Neuronal stem cell (in vitro differentiated cells): ENCODE measurements at regions not wholly inside any gene's neighbourhood (a gene's known extent, or its start where the extent isn't known, plus 50 kb on each side); places are given as distances from the start of the nearest gene placed in this dataset.

ENCODE experiments used
- DNase-seq: peaks from one replicate; pipeline ENCODE4 v3.0.0-alpha.2; 2013; ENCODE audit warnings: low spot score
- H2AFZ ChIP-seq: one replicate; pipeline ENCODE4 v1.6.1; 2013; ENCODE audit warnings: mild to moderate bottlenecking, low read length, inconsistent platforms
- H2AK5ac ChIP-seq: 2 replicates; pipeline ENCODE4 v1.6.1; 2013; ENCODE audit warnings: low read depth, mild to moderate bottlenecking, inconsistent platforms, low read length, moderate library complexity, mixed read lengths
- H2BK120ac ChIP-seq: 2 replicates; pipeline ENCODE4 v1.6.1; 2013; ENCODE audit warnings: low read depth, mild to moderate bottlenecking, inconsistent platforms, low read length, moderate library complexity, mixed read lengths
- H2BK12ac ChIP-seq: one replicate; pipeline ENCODE4 v1.6.1; 2013; ENCODE audit warnings: low read length, inconsistent platforms
- H2BK15ac ChIP-seq: 2 replicates; pipeline ENCODE4 v1.6.1; 2013; ENCODE audit warnings: mild to moderate bottlenecking, low read length, inconsistent platforms, mixed read lengths
- H2BK5ac ChIP-seq: one replicate; pipeline ENCODE4 v1.6.1; 2013; ENCODE audit warnings: inconsistent platforms, mild to moderate bottlenecking, low read length, moderate library complexity
- H3K14ac ChIP-seq: one replicate; pipeline ENCODE4 v1.6.1; 2013; ENCODE audit warnings: low read length, inconsistent platforms
- H3K18ac ChIP-seq: 2 replicates; pipeline ENCODE4 v1.6.1; 2013; ENCODE audit warnings: low read length, inconsistent platforms
- H3K23ac ChIP-seq: 2 replicates; pipeline ENCODE4 v1.6.1; 2013; ENCODE audit warnings: low read depth, mild to moderate bottlenecking, mixed read lengths, low read length, inconsistent platforms; ENCODE audit not compliant: poor library complexity
- H3K27ac ChIP-seq: replicated peaks from 3 replicates; pipeline ENCODE4 v1.5.1; 2013; ENCODE audit warnings: low read length, inconsistent platforms
- H3K27me3 ChIP-seq, 3 experiments: 2 replicates each; pipeline ENCODE4 v1.6.1; 2013; ENCODE audit warnings: low read length in 3 of 3, mild to moderate bottlenecking in 2 of 3, inconsistent platforms in 1 of 3, low read depth in 1 of 3, mixed read lengths in 1 of 3, moderate library complexity in 1 of 3; ENCODE audit not compliant: control insufficient read depth in 3 of 3, insufficient read depth in 3 of 3
- H3K36me3 ChIP-seq, 2 donors: replicated peaks in 1 of 2; 2 replicates each; pipeline ENCODE4 v1.6.1; 2013; ENCODE audit warnings: low read length in 2 of 2; ENCODE audit not compliant: control insufficient read depth in 2 of 2, insufficient read depth in 2 of 2
- H3K4ac ChIP-seq: 2 replicates; pipeline ENCODE4 v1.6.1; 2013; ENCODE audit warnings: inconsistent platforms, mild to moderate bottlenecking, low read length, moderate library complexity
- H3K4me1 ChIP-seq, 2 donors: 1 replicate in 1 of 2; 2 replicates in 1 of 2; pipeline ENCODE4 v1.6.1; 2013; ENCODE audit warnings: low read length in 2 of 2, low read depth in 1 of 2; ENCODE audit not compliant: control insufficient read depth in 2 of 2, insufficient read depth in 1 of 2
- H3K4me2 ChIP-seq: one replicate; pipeline ENCODE4 v1.6.1; 2013; ENCODE audit warnings: mild to moderate bottlenecking, low read length, inconsistent platforms; ENCODE audit not compliant: insufficient read depth, poor library complexity, severe bottlenecking
- H3K4me3 ChIP-seq, 2 donors: 2 replicates each; pipeline ENCODE4 v1.5.1; 2013; ENCODE audit warnings: low read length in 2 of 2, mild to moderate bottlenecking in 2 of 2, inconsistent platforms in 1 of 2, moderate library complexity in 1 of 2
- H3K79me1 ChIP-seq: one replicate; pipeline ENCODE4 v1.6.1; 2013; ENCODE audit warnings: low read depth, mild to moderate bottlenecking, inconsistent platforms, low read length, moderate library complexity
- H3K9ac ChIP-seq: one replicate; pipeline ENCODE4 v1.6.1; 2013; ENCODE audit warnings: mild to moderate bottlenecking, low read depth, low read length, inconsistent platforms; ENCODE audit not compliant: poor library complexity
- H3K9me3 ChIP-seq, 2 donors: replicated peaks in 1 of 2; 2 replicates each; pipeline versions ENCODE3 to v1.6.1; 2013; ENCODE audit warnings: low read length in 2 of 2, mild to moderate bottlenecking in 2 of 2, inconsistent platforms in 1 of 2, low read depth in 1 of 2, mixed read lengths in 1 of 2, moderate library complexity in 1 of 2; ENCODE audit not compliant: control insufficient read depth in 2 of 2, insufficient read depth in 1 of 2
- H4K8ac ChIP-seq: one replicate; pipeline ENCODE4 v1.6.1; 2013; ENCODE audit warnings: low read depth, mild to moderate bottlenecking, inconsistent platforms, low read length, moderate library complexity
- H4K91ac ChIP-seq: one replicate; pipeline ENCODE4 v1.6.1; 2013; ENCODE audit warnings: low read length, low read depth, mild to moderate bottlenecking, inconsistent platforms; ENCODE audit not compliant: poor library complexity
- WGBS, 2 donors: extraction: QIAGEN DNeasy Blood & Tissue Kit; methylation state at CpG; one replicate each; pipeline ENCODE4 v1.1.7; 2013; ENCODE audit warnings: missing lambda C conversion rate in 2 of 2, mixed read lengths in 1 of 2; ENCODE audit not compliant: insufficient read length in 2 of 2, insufficient replicate concordance in 1 of 2; ENCODE audit errors: extremely low coverage in 2 of 2; 5-methylcytosine and 5-hydroxymethylcytosine counted together

DNA sequence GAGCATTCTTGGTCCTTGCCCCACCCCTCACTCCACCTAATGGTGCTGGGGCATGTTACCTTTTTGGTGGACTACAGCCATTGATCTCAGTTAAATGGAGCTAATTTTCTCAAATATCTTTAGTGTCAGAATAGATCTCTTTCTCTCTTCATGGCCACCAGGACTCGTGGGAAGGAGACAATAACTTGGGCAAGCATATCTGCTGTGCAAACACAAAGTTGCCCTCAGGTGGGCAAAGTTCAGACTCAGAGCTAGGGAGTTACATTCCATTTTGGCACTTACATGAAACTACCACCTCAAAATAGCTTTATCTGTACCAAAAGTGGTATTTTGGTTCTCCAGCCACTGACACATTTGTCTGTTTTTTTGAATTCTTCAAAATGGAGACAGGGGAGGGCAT lies 671.9 kb upstream of the KLF4 start:
- H3K9ac ChIP-seq: no peak overlapping the region
- no peaks in the 10 kb centered on the region for H3K36me3 ChIP-seq

DNA sequence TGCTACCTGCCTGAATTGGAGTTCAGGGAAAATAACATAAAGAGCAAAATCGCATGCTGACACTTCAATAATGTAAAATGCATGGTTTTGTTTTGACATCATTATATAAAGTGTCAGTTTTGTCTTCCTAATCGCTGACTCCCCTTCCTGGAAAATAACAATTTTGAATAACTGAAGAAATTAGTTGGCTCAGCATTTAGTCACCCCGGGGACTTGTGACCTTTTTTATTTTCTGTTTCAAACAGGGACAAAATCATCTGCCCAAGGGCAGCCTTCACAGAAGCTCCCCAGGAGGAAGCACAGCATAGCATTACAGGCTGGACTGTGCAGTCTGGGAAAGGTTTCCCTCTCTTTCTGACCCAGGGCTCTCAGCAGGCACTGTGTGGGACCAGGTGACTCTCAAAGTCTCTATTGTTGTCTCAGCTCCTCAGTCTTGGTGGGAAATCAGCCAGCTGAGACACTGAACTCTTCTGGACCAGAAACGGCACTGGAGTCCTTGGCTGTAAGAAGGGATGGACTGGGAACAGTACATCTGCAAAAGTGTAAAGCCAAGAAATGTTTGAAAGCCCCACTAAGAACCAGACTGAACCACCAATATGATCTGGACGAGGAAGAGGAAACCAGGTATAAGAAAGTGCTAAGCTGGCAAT lies 671.3 kb upstream of the KLF4 start:
- Histone ChIP-seq H3K14ac (no peak overlapping the region), H4K8ac (no peak overlapping the region), H2BK12ac (no peak overlapping the region), H2AK5ac (no peak overlapping the region), H3K4me2 (no peak overlapping the region), H3K79me1 (peaks cover 2% of the 10 kb centered on the region), H3K36me3 (no peaks in the 10 kb centered on the region), H3K4me1 (peaks cover 0 to 4% of the 10 kb centered on the region in 2 donors), H3K4ac (no peak overlapping the region), H3K9ac (no peak overlapping the region), H2AFZ (no peak overlapping the region), H3K18ac (no peak overlapping the region), H4K91ac (no peak overlapping the region), H3K4me3 (no peak overlapping the region), H3K27ac (no peak overlapping the region), H3K27me3 (no peaks in the 10 kb centered on the region), H2BK5ac (no peak overlapping the region), H3K23ac (no peak overlapping the region), H3K9me3 (no peaks in the 10 kb centered on the region), H2BK120ac (no peak overlapping the region), H2BK15ac (no peak overlapping the region)
- WGBS, 2 donors: no CpG with 5 or more reads among the region's 5 CpGs
- DNase-seq: no peak

More for the DNA sequence above, 671.9 kb upstream of the KLF4 start:
- Histone ChIP-seq H3K14ac (no peak overlapping the region), H4K91ac (no peak overlapping the region), H3K18ac (no peak overlapping the region), H2BK12ac (no peak overlapping the region), H3K27ac (no peak overlapping the region), H3K4ac (no peak overlapping the region), H2BK120ac (no peak overlapping the region), H3K9me3 (no peaks in the 10 kb centered on the region), H3K79me1 (peaks cover 2% of the 10 kb centered on the region), H3K4me1 (peaks cover 0 to 4% of the 10 kb centered on the region in 2 donors), H3K4me2 (no peak overlapping the region), H2AFZ (no peak overlapping the region), H2BK5ac (no peak overlapping the region), H4K8ac (no peak overlapping the region), H3K4me3 (no peak overlapping the region), H3K23ac (no peak overlapping the region), H3K27me3 (no peaks in the 10 kb centered on the region), H2BK15ac (no peak overlapping the region), H2AK5ac (no peak overlapping the region)
- whole genome bisulfite sequencing, 2 donors: no CpG with 5 or more reads among the region's 1 CpG
- no peak for DNase-seq

DNA sequence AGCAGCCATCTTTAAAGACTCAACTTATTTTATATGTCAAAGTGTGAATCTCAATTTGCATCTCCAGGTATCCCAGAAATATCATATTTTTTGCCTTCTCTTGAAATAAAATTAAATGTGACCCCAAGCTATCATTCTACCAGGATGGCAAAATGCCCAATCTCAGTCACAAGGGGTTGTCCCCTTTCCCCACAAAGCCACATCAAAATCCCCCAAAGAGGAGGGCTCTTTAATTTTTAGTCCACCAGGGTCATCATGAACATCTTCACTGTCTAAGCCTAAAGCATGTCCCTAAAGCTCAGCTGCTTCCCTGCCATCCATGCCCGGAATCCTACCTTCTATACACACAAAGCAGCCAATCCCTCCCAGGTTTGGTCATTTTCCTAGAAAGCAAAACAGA lies 670.5 kb upstream of the KLF4 start:
- DNase-seq: no peak
- no peak overlapping the region for H3K9ac ChIP-seq
- no peaks in the 10 kb centered on the region for H3K9me3 ChIP-seq
- H2AFZ ChIP-seq: no peak overlapping the region
- H3K27ac ChIP-seq: no peak overlapping the region
- H3K4me1 ChIP-seq: peaks cover 0 to 4% of the 10 kb centered on the region in 2 donors
- no peak overlapping the region for H4K8ac ChIP-seq
- no peak overlapping the region for H2BK15ac ChIP-seq
- H2BK5ac ChIP-seq: no peak overlapping the region
- peaks cover 2% of the 10 kb centered on the region for H3K79me1 ChIP-seq
- H3K18ac ChIP-seq: no peak overlapping the region
- no peaks in the 10 kb centered on the region for H3K36me3 ChIP-seq
- H2BK120ac ChIP-seq: no peak overlapping the region
- no peak overlapping the region for H2BK12ac ChIP-seq
- no peaks in the 10 kb centered on the region for H3K27me3 ChIP-seq
- H3K23ac ChIP-seq: no peak overlapping the region
- no peak overlapping the region for H3K4me3 ChIP-seq
- H3K4ac ChIP-seq: no peak overlapping the region
- H4K91ac ChIP-seq: no peak overlapping the region
- WGBS, 2 donors: no CpG with 5 or more reads among the region's 1 CpG
- H3K4me2 ChIP-seq: no peak overlapping the region
- H3K14ac ChIP-seq: no peak overlapping the region
- H2AK5ac ChIP-seq: no peak overlapping the region

DNA sequence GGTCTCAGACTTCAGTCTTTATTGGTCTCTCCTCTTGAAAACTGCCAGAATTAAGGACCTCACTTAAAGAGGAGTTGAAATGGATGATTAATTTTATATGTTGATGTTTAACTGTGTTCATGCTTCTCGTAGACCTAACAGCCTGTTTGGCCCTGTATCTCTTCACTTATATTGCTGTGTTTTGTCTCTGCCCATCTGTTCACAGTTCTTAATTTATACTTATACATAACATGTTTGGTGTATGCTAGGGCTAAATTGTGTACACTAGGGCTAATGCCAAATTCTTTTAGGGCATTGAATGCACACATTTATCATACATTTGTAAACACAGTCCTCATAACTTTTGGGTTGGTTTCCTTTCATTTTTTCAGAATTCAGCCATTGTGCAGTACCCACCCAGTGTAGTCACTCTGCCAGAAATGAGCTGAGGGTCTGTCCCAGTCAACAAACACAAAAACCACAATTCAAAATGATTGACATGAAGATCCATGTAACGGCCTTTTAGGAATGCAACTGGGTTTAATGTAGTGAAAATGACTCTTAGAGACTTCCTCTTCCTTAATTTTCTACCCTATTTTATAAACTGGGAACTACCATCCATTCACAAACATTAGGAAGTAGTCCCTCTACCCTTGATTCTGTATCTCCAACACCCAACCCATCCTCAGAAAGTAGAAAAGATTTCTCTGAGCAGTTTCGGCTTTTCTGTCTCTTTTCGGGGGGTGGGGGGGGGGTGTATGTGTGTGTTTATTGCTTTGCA lies 668.8 kb upstream of the KLF4 start:
- Histone ChIP-seq H2BK15ac (no peak overlapping the region), H4K91ac (no peak overlapping the region), H2AFZ (no peak overlapping the region), H2AK5ac (no peak overlapping the region), H3K14ac (no peak overlapping the region), H3K27ac (no peak overlapping the region), H3K23ac (no peak overlapping the region), H3K9ac (no peak overlapping the region), H2BK120ac (no peak overlapping the region), H3K4me3 (no peak overlapping the region), H4K8ac (no peak overlapping the region), H2BK12ac (no peak overlapping the region), H3K27me3 (no peaks in the 10 kb centered on the region), H3K9me3 (no peaks in the 10 kb centered on the region), H3K4me2 (no peak overlapping the region), H3K36me3 (no peaks in the 10 kb centered on the region), H2BK5ac (no peak overlapping the region), H3K79me1 (peaks cover 2% of the 10 kb centered on the region), H3K18ac (peak overlapping the region; percentile 16), H3K4me1 (peaks cover 0 to under 1% of the 10 kb centered on the region in 2 donors), H3K4ac (no peak overlapping the region)
- no CpG with 5 or more reads among the region's 4 CpGs for WGBS, 2 donors
- DNase-seq: no peak
